Fibroblast of lung (primary cell): ENCODE measurements at regions not wholly inside any gene's neighbourhood (a gene's known extent, or its start where the extent isn't known, plus 50 kb on each side); places are given as distances from the start of the nearest gene placed in this dataset.

Experiments used
- DNase-seq, 2 donors: peaks; one replicate each; pipeline versions ENCODE4 v3.0.0 to v3.0.0-alpha.2; 2010; ENCODE audit warnings: low read depth in 2 of 2
- H2AFZ ChIP-seq: 2 replicates; pipeline ENCODE4 v1.5.1; 2012; ENCODE audit warnings: low read length, control low read depth, inconsistent platforms
- H3K27ac ChIP-seq: 2 replicates; pipeline ENCODE4 v1.5.1; 2011; ENCODE audit warnings: low read length, control low read depth; ENCODE audit not compliant: insufficient read depth
- H3K27me3 ChIP-seq: 2 replicates; pipeline ENCODE4 v1.5.1; 2011; ENCODE audit warnings: mild to moderate bottlenecking, low read length; ENCODE audit not compliant: control insufficient read depth, insufficient read depth
- H3K36me3 ChIP-seq: 2 replicates; pipeline ENCODE4 v1.5.1; 2011; ENCODE audit warnings: low read length; ENCODE audit not compliant: control insufficient read depth, insufficient read depth
- H3K4me1 ChIP-seq: 2 replicates; pipeline ENCODE4 v1.5.1; 2011; ENCODE audit warnings: low read length; ENCODE audit not compliant: control insufficient read depth, insufficient read depth; ENCODE audit errors: extremely low read depth
- H3K4me2 ChIP-seq: 2 replicates; pipeline ENCODE4 v1.5.1; 2011; ENCODE audit warnings: low read length, control low read depth; ENCODE audit not compliant: insufficient read depth; ENCODE audit errors: extremely low read depth
- H3K4me3 ChIP-seq, 4 experiments: fragments of 200-600 bp in 1 of 4; sonication (generic) in 1 of 4; replicated peaks in 1 of 4; 2 replicates each; pipeline ENCODE4 v1.5.1; 2011 to 2016; ENCODE audit warnings: low read length in 4 of 4, low read depth in 3 of 4, mild to moderate bottlenecking in 3 of 4, control low read depth in 2 of 4, inconsistent platforms in 1 of 4, mixed read lengths in 1 of 4; ENCODE audit not compliant: insufficient read depth in 1 of 4; ENCODE audit errors: control extremely low read depth in 1 of 4
- H3K79me2 ChIP-seq: 2 replicates; pipeline ENCODE4 v1.5.1; 2012; ENCODE audit warnings: mild to moderate bottlenecking, low read length, inconsistent platforms; ENCODE audit not compliant: control insufficient read depth, insufficient read depth
- H3K9ac ChIP-seq: 2 replicates; pipeline ENCODE4 v1.5.1; 2011; ENCODE audit warnings: mild to moderate bottlenecking, low read length, control low read depth; ENCODE audit not compliant: insufficient read depth
- H3K9me3 ChIP-seq: 2 replicates; pipeline ENCODE4 v1.5.1; 2012; ENCODE audit warnings: low read depth, low read length; ENCODE audit not compliant: control insufficient read depth, insufficient read depth
- H4K20me1 ChIP-seq: 2 replicates; pipeline ENCODE4 v1.5.1; 2011; ENCODE audit warnings: low read length; ENCODE audit not compliant: control insufficient read depth, insufficient read depth; ENCODE audit errors: extremely low read depth
- CTCF ChIP-seq, 2 donors: IDR thresholded peaks in 1 of 2; conservative IDR thresholded peaks in 1 of 2; 1 replicate in 1 of 2; 2 replicates in 1 of 2; pipeline ENCODE4 v1.5.1; 2011 to 2012; ENCODE audit warnings: low read length in 2 of 2, control low read depth in 1 of 2, inconsistent platforms in 1 of 2, low read depth in 1 of 2, mild to moderate bottlenecking in 1 of 2
- EZH2 ChIP-seq: IDR thresholded peaks from 2 replicates; pipeline ENCODE4 v1.5.1; 2012; ENCODE audit warnings: low read length, control low read depth, mild to moderate bottlenecking; ENCODE audit errors: missing control alignments

- H3K36me3 ChIP-seq: no peaks in the 10 kb centered on the region
- no peaks in the 10 kb centered on the region for H3K27me3 ChIP-seq
- no peaks in the 10 kb centered on the region for H3K4me1 ChIP-seq
- TF ChIP-seq CTCF (conservative IDR thresholded peaks at IDR 0.05 in 1 of 2, IDR thresholded peaks at IDR 0.05 in 1 of 2; ENCODE audit: low read depth in 1 of 2, low read length in 2 of 2) (no peak), EZH2 (no peak)
- H3K27ac ChIP-seq: no peak overlapping the region
- H4K20me1 ChIP-seq: no peaks in the 10 kb centered on the region
- no peak overlapping the region for H2AFZ ChIP-seq
- H3K4me3 ChIP-seq: no peak overlapping the region
- no peaks in the 10 kb centered on the region for H3K79me2 ChIP-seq
- H3K9me3 ChIP-seq: no peaks in the 10 kb centered on the region
- no peak overlapping the region for H3K9ac ChIP-seq
- no peak for DNase-seq
- H3K4me2 ChIP-seq: no peak overlapping the region
These were observed 998.5 kb downstream of the ADGRL2 start for GRCh38 chr1:82799261-82799660.

- DNase-seq: no peak
- H3K4me1 ChIP-seq: no peaks in the 10 kb centered on the region
- H2AFZ ChIP-seq: no peak overlapping the region
These were observed 994.9 kb downstream of the ADGRL2 start for GRCh38 chr1:82795508-82796149.

GRCh38 chr1:82792151-82792550 is 991.4 kb downstream of the ADGRL2 start:
- H2AFZ ChIP-seq: no peak overlapping the region
- no peak overlapping the region for H3K4me3 ChIP-seq
- no peaks in the 10 kb centered on the region for H3K79me2 ChIP-seq
- no peaks in the 10 kb centered on the region for H3K36me3 ChIP-seq
- H4K20me1 ChIP-seq: no peaks in the 10 kb centered on the region
- H3K27ac ChIP-seq: no peak overlapping the region
- H3K9ac ChIP-seq: no peak overlapping the region
- no peak for TF ChIP-seq EZH2
- no peak for TF ChIP-seq CTCF (conservative IDR thresholded peaks at IDR 0.05 in 1 of 2, IDR thresholded peaks at IDR 0.05 in 1 of 2; ENCODE audit: low read depth in 1 of 2, low read length in 2 of 2)
- H3K4me2 ChIP-seq: no peak overlapping the region
- no peak for DNase-seq
- H3K4me1 ChIP-seq: no peaks in the 10 kb centered on the region
- no peaks in the 10 kb centered on the region for H3K27me3 ChIP-seq
- H3K9me3 ChIP-seq: no peaks in the 10 kb centered on the region

More at GRCh38 chr1:82795508-82796149, 994.9 kb downstream of the ADGRL2 start:
- Histone ChIP-seq H3K9me3 (no peaks in the 10 kb centered on the region), H3K79me2 (no peaks in the 10 kb centered on the region), H3K4me2 (no peak overlapping the region), H3K27me3 (no peaks in the 10 kb centered on the region), H4K20me1 (no peaks in the 10 kb centered on the region), H3K9ac (no peak overlapping the region), H3K27ac (no peak overlapping the region), H3K36me3 (no peaks in the 10 kb centered on the region), H3K4me3 (no peak overlapping the region)
- TF ChIP-seq EZH2 (no peak), CTCF (conservative IDR thresholded peaks at IDR 0.05 in 1 of 2, IDR thresholded peaks at IDR 0.05 in 1 of 2; ENCODE audit: low read depth in 1 of 2, low read length in 2 of 2) (no peak)
